ENCODE measurements at regions not wholly inside any gene's neighbourhood (a gene's known extent, or its start where the extent isn't known, plus 50 kb on each side); places are given as distances from the start of the nearest gene placed in this dataset.

GRCh38 chr7:20503278-20503950 is 112.1 kb upstream of the ABCB5 start:
- H3K4me3 ChIP-seq (ENCODE audit: low read depth, low read length), result no peak overlapping the region
- POLR2A ChIA-PET, result no interaction called here
- CTCF ChIA-PET, result no interaction called here
- no peak for DNase-seq (ENCODE audit: low read depth, low spot score)
- TF ChIP-seq, protein P1, sequence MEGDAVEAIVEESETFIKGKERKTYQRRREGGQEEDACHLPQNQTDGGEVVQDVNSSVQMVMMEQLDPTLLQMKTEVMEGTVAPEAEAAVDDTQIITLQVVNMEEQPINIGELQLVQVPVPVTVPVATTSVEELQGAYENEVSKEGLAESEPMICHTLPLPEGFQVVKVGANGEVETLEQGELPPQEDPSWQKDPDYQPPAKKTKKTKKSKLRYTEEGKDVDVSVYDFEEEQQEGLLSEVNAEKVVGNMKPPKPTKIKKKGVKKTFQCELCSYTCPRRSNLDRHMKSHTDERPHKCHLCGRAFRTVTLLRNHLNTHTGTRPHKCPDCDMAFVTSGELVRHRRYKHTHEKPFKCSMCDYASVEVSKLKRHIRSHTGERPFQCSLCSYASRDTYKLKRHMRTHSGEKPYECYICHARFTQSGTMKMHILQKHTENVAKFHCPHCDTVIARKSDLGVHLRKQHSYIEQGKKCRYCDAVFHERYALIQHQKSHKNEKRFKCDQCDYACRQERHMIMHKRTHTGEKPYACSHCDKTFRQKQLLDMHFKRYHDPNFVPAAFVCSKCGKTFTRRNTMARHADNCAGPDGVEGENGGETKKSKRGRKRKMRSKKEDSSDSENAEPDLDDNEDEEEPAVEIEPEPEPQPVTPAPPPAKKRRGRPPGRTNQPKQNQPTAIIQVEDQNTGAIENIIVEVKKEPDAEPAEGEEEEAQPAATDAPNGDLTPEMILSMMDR (IDR thresholded peaks at IDR 0.05; ENCODE audit: insufficient read depth, low read length, missing control alignments), result no peak

DNA sequence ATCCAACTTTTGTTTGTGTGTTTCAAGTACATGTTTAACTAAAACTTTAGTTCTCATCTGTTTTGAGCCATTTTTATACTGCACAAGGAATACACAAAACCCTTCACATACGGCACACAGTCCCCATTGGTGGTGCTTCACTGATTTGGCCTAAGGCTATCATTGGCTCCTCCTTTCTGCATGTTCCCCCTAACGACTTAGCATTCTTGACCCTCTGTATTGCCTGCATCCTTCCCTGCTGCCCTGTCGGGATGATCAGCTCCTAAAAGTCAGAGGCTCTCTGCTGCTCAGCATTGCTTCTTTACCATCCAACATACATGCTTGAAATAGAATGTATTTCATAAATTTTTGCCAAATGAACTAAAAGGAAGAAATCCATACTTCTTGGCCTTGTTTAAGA is 111.4 kb upstream of the ABCB5 start:
- POLR2A ChIA-PET, result no interaction called here
- TF ChIP-seq, protein P1 (IDR thresholded peaks at IDR 0.05; ENCODE audit: insufficient read depth, low read length, missing control alignments), result no peak
- H3K4me3 ChIP-seq (ENCODE audit: low read depth, low read length), result no peak overlapping the region
- DNase-seq (ENCODE audit: low read depth, low spot score), result no peak
- CTCF ChIA-PET, result no interaction called here

- no peak for DNase-seq (ENCODE audit: low read depth, low spot score)
- TF ChIP-seq, protein P1 (IDR thresholded peaks at IDR 0.05; ENCODE audit: insufficient read depth, low read length, missing control alignments), result no peak
- CTCF ChIA-PET, result no interaction called here
- POLR2A ChIA-PET, result no interaction called here
- no peak overlapping the region for H3K4me3 ChIP-seq (ENCODE audit: low read depth, low read length)
These were observed 109.3 kb upstream of the ABCB5 start for GRCh38 chr7:20506175-20506574.

- POLR2A ChIA-PET, result no interaction called here
- TF ChIP-seq, protein P1 (IDR thresholded peaks at IDR 0.05; ENCODE audit: insufficient read depth, low read length, missing control alignments), result no peak
- H3K4me3 ChIP-seq (ENCODE audit: low read depth, low read length), result no peak overlapping the region
- CTCF ChIA-PET, result no interaction called here
- no peak for DNase-seq (ENCODE audit: low read depth, low spot score)
These were observed 108.3 kb upstream of the ABCB5 start for GRCh38 chr7:20507157-20507556.

- no peak overlapping the region for H3K4me3 ChIP-seq (ENCODE audit: low read depth, low read length)
- CTCF ChIA-PET, result no interaction called here
- POLR2A ChIA-PET, result no interaction called here
- no peak for DNase-seq (ENCODE audit: low read depth, low spot score)
- TF ChIP-seq, protein P1 (IDR thresholded peaks at IDR 0.05; ENCODE audit: insufficient read depth, low read length, missing control alignments), result no peak
These were observed 107.4 kb upstream of the ABCB5 start for GRCh38 chr7:20508109-20508508.

- TF ChIP-seq, protein P1 (IDR thresholded peaks at IDR 0.05; ENCODE audit: insufficient read depth, low read length, missing control alignments), result no peak
- DNase-seq (ENCODE audit: low read depth, low spot score), result no peak
- ChIA-PET POLR2A (no interaction called here), CTCF (no interaction called here)
- H3K4me3 ChIP-seq (ENCODE audit: low read depth, low read length), result no peak overlapping the region
These were observed 105.4 kb upstream of the ABCB5 start for GRCh38 chr7:20509892-20510572.

Measured in AG04449 (cell line).